ENCODE measurements at regions not wholly inside any gene's neighbourhood (a gene's known extent, or its start where the extent isn't known, plus 50 kb on each side); places are given as distances from the start of the nearest gene placed in this dataset.
A peak's percentile ranks its signal among the peaks of the same experiment; 100 is the strongest.
"Not testable (repeated sequence)": the region's sequence is repeated elsewhere in the genome, so short reads cannot be mapped to it uniquely, and the experiment has no call there.

- no peak for ATAC-seq
Measured at GRCh38 chr5:23721336-23721735, 213.9 kb downstream of the PRDM9 start.

GRCh38 chr5:23727271-23727670 lies 219.9 kb downstream of the PRDM9 start:
- no peak for DNase-seq
- ATAC-seq = no peak

More at GRCh38 chr5:23721336-23721735, 213.9 kb downstream of the PRDM9 start:
- DNase-seq = no peak

GRCh38 chr5:23730023-23730422 lies 222.6 kb downstream of the PRDM9 start:
- DNase-seq (no peak), ATAC-seq (no peak)

- ATAC-seq (no peak), DNase-seq (no peak)
Measured at GRCh38 chr5:23740029-23740428, 232.6 kb downstream of the PRDM9 start.

- DNase-seq = no peak
- ATAC-seq = no peak
Measured at GRCh38 chr5:23742701-23743100, 235.3 kb downstream of the PRDM9 start.

GRCh38 chr5:23755906-23756305 lies 248.5 kb downstream of the PRDM9 start:
- DNase-seq (no peak), ATAC-seq (no peak)

- DNase-seq = no peak
- no peak for ATAC-seq
Measured at GRCh38 chr5:23756779-23757178, 249.4 kb downstream of the PRDM9 start.

- DNase-seq (no peak), ATAC-seq (no peak)
Measured at GRCh38 chr5:23763170-23763569, 255.8 kb downstream of the PRDM9 start.

- no peak for ATAC-seq
Measured at GRCh38 chr5:23776684-23777083, 269.3 kb downstream of the PRDM9 start.

GRCh38 chr5:23800307-23800706 lies 292.9 kb downstream of the PRDM9 start:
- DNase-seq, ATAC-seq: not testable (repeated sequence)

More at GRCh38 chr5:23776684-23777083, 269.3 kb downstream of the PRDM9 start:
- DNase-seq = no peak

- peak; percentile 36 for ATAC-seq
- DNase-seq = no peak
Measured at GRCh38 chr5:23820765-23821471, 313.5 kb downstream of the PRDM9 start.

GRCh38 chr5:23823521-23823920 lies 316.1 kb downstream of the PRDM9 start:
- DNase-seq = no peak
- ATAC-seq = no peak

- ATAC-seq (no peak), DNase-seq (no peak)
Measured at GRCh38 chr5:23825196-23825595, 317.8 kb downstream of the PRDM9 start.

GRCh38 chr5:23840083-23840482 lies 332.7 kb downstream of the PRDM9 start:
- DNase-seq (no peak), ATAC-seq (no peak)

GRCh38 chr5:23864786-23865185 lies 357.4 kb downstream of the PRDM9 start:
- ATAC-seq (no peak), DNase-seq (no peak)

GRCh38 chr5:23877847-23878246 lies 370.4 kb downstream of the PRDM9 start:
- ATAC-seq (no peak), DNase-seq (no peak)

- DNase-seq = no peak
- ATAC-seq = no peak
Measured at GRCh38 chr5:23884405-23885031, 377.1 kb downstream of the PRDM9 start.

- ATAC-seq = no peak
- DNase-seq = no peak
Measured at GRCh38 chr5:23893561-23893960, 386.2 kb downstream of the PRDM9 start.

GRCh38 chr5:23895614-23896013 lies 388.2 kb downstream of the PRDM9 start:
- ATAC-seq = no peak

GRCh38 chr5:23930985-23931384 lies 423.6 kb downstream of the PRDM9 start:
- ATAC-seq = no peak
- no peak for DNase-seq

More at GRCh38 chr5:23895614-23896013, 388.2 kb downstream of the PRDM9 start:
- no peak for DNase-seq

- ATAC-seq, DNase-seq: not testable (repeated sequence)
Measured at GRCh38 chr5:23951261-23951928, 444.0 kb downstream of the PRDM9 start.

GRCh38 chr5:23963449-23963848 lies 456.0 kb downstream of the PRDM9 start:
- no peak for DNase-seq
- no peak for ATAC-seq

- ATAC-seq (no peak), DNase-seq (no peak)
Measured at GRCh38 chr5:23977365-23977764, 470.0 kb downstream of the PRDM9 start.
